ENCODE measurements at regions not wholly inside any gene's neighbourhood (a gene's known extent, or its start where the extent isn't known, plus 50 kb on each side); places are given as distances from the start of the nearest gene placed in this dataset.

DNA sequence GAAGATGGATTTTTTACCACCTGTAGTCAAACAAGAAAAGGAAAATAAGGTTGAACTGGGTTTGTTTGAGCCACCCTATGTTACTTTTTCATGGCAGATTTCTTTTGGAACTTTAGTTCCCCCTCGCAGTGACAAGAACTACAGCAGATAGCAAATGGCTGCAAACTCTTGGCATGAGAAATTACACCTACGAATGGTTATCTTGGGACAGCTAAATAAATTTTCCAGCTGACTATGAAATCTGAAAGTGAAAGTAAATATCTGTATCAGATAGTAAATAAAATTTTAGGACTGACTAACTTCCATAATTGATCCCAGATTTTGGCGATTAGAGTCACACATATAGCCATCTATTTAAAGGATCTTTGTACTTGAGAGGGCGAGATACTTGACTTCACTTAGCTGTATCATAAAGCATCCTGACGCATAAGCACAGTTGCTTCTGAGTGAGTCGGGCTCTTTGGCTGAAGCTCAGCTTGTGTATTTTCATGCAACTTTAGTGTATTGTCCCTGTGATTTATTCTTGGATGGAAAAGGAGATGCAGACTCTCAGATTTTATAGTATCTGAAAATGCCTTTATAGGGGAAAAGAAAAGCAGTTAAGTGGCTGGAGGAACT, 125.3 kb upstream of the B3GAT2 start (continued):
- TF ChIP-seq NRF1 (IDR thresholded peaks at IDR 0.05; ENCODE audit: low read depth, low read length) (no peak), RAD21 (IDR thresholded peaks at IDR 0.05 in 1 of 2, conservative IDR thresholded peaks at IDR 0.05 in 1 of 2; ENCODE audit: low read depth in 2 of 2, low read length in 2 of 2) (no peak), JUN (IDR thresholded peaks at IDR 0.05; ENCODE audit: low read depth, low read length) (no peak), CBX5 (IDR thresholded peaks at IDR 0.05; ENCODE audit: low read depth, low read length) (no peak)
